GM13976 (cell line): ENCODE measurements at regions not wholly inside any gene's neighbourhood (a gene's known extent, or its start where the extent isn't known, plus 50 kb on each side); places are given as distances from the start of the nearest gene placed in this dataset.

ENCODE experiments used
- DNase-seq: peaks from one replicate; pipeline ENCODE4 v3.0.0; 2012; ENCODE audit warnings: low spot score
- CTCF ChIP-seq: IDR thresholded peaks from 2 replicates; pipeline ENCODE4 v1.5.1; 2012; ENCODE audit warnings: borderline replicate concordance, mild to moderate bottlenecking; ENCODE audit not compliant: insufficient read depth; ENCODE audit errors: extremely low read depth, missing control alignments, control extremely low read depth
- in situ Hi-C: fragments of 300-500 bp; cut with MboI; formaldehyde crosslinking; loops from one replicate; pipeline ENCODE4 v1.12.0; 2022; ENCODE audit warnings: low sequenced_read_pairs, mixed read lengths, inconsistent platforms; ENCODE audit not compliant: unreplicated experiment

- in situ Hi-C loops, result no loop called here
- DNase-seq, result no peak
- no peak for TF ChIP-seq CTCF
Measured at GRCh38 chr22:47449508-47450270, 687.2 kb downstream of the TBC1D22A start.

GRCh38 chr22:47448231-47449223 is 686.1 kb downstream of the TBC1D22A start:
- TF ChIP-seq CTCF, result no peak
- in situ Hi-C loops, result no loop called here
- no peak for DNase-seq

- DNase-seq, result no peak
- in situ Hi-C loops, result no loop called here
- no peak for TF ChIP-seq CTCF
Measured at GRCh38 chr22:47446821-47447810, 684.7 kb downstream of the TBC1D22A start.

GRCh38 chr22:47446331-47446730 is 683.9 kb downstream of the TBC1D22A start:
- no peak for TF ChIP-seq CTCF
- in situ Hi-C loops, result no loop called here
- no peak for DNase-seq

GRCh38 chr22:47445716-47446290 is 683.4 kb downstream of the TBC1D22A start:
- in situ Hi-C loops, result no loop called here
- no peak for DNase-seq
- no peak for TF ChIP-seq CTCF
